Upper lobe of left lung (tissue), 6 donors: ENCODE measurements at regions not wholly inside any gene's neighbourhood (a gene's known extent, or its start where the extent isn't known, plus 50 kb on each side); places are given as distances from the start of the nearest gene placed in this dataset.

Experiments used
- ATAC-seq, 2 donors: fragments of 200-7000 bp; cut with Tn5 transposase; one replicate each; pipeline ENCODE4 v1.9.1; 2022; ENCODE audit warnings: mild to moderate bottlenecking in 2 of 2, moderate library complexity in 2 of 2; ENCODE audit not compliant: low FRiP score in 2 of 2
- DNase-seq, 2 donors: peaks; one replicate each; pipeline ENCODE4 v3.0.0-alpha.2; 2019 to 2020
- H3K27ac ChIP-seq, 4 donors: fragments of 200-600 bp; sonication (generic); one replicate each; pipeline ENCODE4 v1.5.1; 2016 to 2019
- H3K27me3 ChIP-seq, 4 donors: fragments of 200-600 bp; sonication (generic); one replicate each; pipeline ENCODE4 v1.5.1; 2017 to 2019
- H3K36me3 ChIP-seq, 4 donors: fragments of 200-600 bp; sonication (generic); one replicate each; pipeline ENCODE4 v1.5.1; 2016 to 2019
- H3K4me1 ChIP-seq, 4 donors: fragments of 200-600 bp; sonication (generic); one replicate each; pipeline ENCODE4 v1.5.1; 2018 to 2019
- H3K4me3 ChIP-seq, 4 donors: fragments of 200-600 bp; sonication (generic); one replicate each; pipeline ENCODE4 v1.5.1; 2017 to 2019; ENCODE audit warnings: mild to moderate bottlenecking in 2 of 4, moderate library complexity in 1 of 4
- H3K9me3 ChIP-seq, 4 donors: fragments of 200-600 bp; sonication (generic); one replicate each; pipeline ENCODE4 v1.5.1; 2018 to 2019
- CTCF ChIP-seq, 6 experiments: fragments of 450-650 bp in 4 of 6; fragments of 200-600 bp in 2 of 6; sonication (generic) in 2 of 6; IDR thresholded peaks; one replicate each; pipeline ENCODE4 v1.5.1; 2016 to 2019; ENCODE audit warnings: antibody characterized with exemption in 6 of 6
- EP300 ChIP-seq, 4 donors: sonication (generic); formaldehyde crosslinking; IDR thresholded peaks; one replicate each; pipeline ENCODE4 v1.5.1; 2017; ENCODE audit warnings: antibody characterized with exemption in 4 of 4, control low read depth in 2 of 4
- POLR2A ChIP-seq, 4 donors: fragments of 450-650 bp; IDR thresholded peaks; one replicate each; pipeline ENCODE4 v1.5.1; 2016 to 2017; ENCODE audit warnings: antibody characterized with exemption in 4 of 4, mild to moderate bottlenecking in 2 of 4
- POLR2AphosphoS5 ChIP-seq, 2 donors: sonication (generic); formaldehyde crosslinking; IDR thresholded peaks; one replicate each; pipeline ENCODE4 v1.5.1; 2017; ENCODE audit warnings: antibody characterized with exemption in 2 of 2
- WGBS, 2 donors: methylation state at CpG; one replicate each; pipeline ENCODE4 v1.1.5; 2017 to 2018; 5-methylcytosine and 5-hydroxymethylcytosine counted together
- donor health status: DM: no; HTN: no; CAD: no; lungs with moderate emphysema.
- donor health status: DM: no; HTN: yes; CAD: no; lungs with severe emphysema.

GRCh38 chr7:41134300-41135255 is 568.3 kb downstream of the INHBA start:
- Histone ChIP-seq H3K4me3 (no peak overlapping the region), H3K36me3 (no peaks in the 10 kb centered on the region), H3K27me3 (no peaks in the 10 kb centered on the region), H3K9me3 (no peaks in the 10 kb centered on the region), H3K27ac (no peak overlapping the region), H3K4me1 (no peaks in the 10 kb centered on the region)
- no peak for TF ChIP-seq POLR2AphosphoS5 (IDR thresholded peaks at IDR 0.05)
- no peak for TF ChIP-seq POLR2A (IDR thresholded peaks at IDR 0.05)
- no peak for TF ChIP-seq CTCF (IDR thresholded peaks at IDR 0.05)
- TF ChIP-seq EP300 (IDR thresholded peaks at IDR 0.05): no peak
- 22 to 24% methylated on average over 3 of the region's 3 CpGs for WGBS, 2 donors
- no peak for ATAC-seq
- no peak for DNase-seq

GRCh38 chr7:41133690-41134299 is 569.1 kb downstream of the INHBA start:
- Histone ChIP-seq H3K36me3 (no peaks in the 10 kb centered on the region), H3K27me3 (no peaks in the 10 kb centered on the region), H3K27ac (no peak overlapping the region), H3K9me3 (no peaks in the 10 kb centered on the region), H3K4me3 (no peak overlapping the region), H3K4me1 (no peaks in the 10 kb centered on the region)
- no peak for ATAC-seq
- TF ChIP-seq POLR2AphosphoS5 (IDR thresholded peaks at IDR 0.05) (no peak), POLR2A (IDR thresholded peaks at IDR 0.05) (no peak), CTCF (IDR thresholded peaks at IDR 0.05) (no peak), EP300 (IDR thresholded peaks at IDR 0.05) (no peak)
- DNase-seq: no peak
- WGBS, 2 donors: 69 to 77% methylated on average over 10 of the region's 10 CpGs

GRCh38 chr7:41131956-41132355 is 570.9 kb downstream of the INHBA start:
- H3K9me3 ChIP-seq: no peaks in the 10 kb centered on the region
- 67 to 68% methylated on average over 6 of the region's 6 CpGs for WGBS, 2 donors
- H3K27me3 ChIP-seq: no peaks in the 10 kb centered on the region
- TF ChIP-seq POLR2A (IDR thresholded peaks at IDR 0.05): no peak
- no peak for TF ChIP-seq EP300 (IDR thresholded peaks at IDR 0.05)
- TF ChIP-seq POLR2AphosphoS5 (IDR thresholded peaks at IDR 0.05): no peak
- TF ChIP-seq CTCF (IDR thresholded peaks at IDR 0.05): no peak
- no peak for DNase-seq
- ATAC-seq: no peak
- H3K4me3 ChIP-seq: no peak overlapping the region
- H3K36me3 ChIP-seq: no peaks in the 10 kb centered on the region
- no peak overlapping the region for H3K27ac ChIP-seq
- no peaks in the 10 kb centered on the region for H3K4me1 ChIP-seq

GRCh38 chr7:41130561-41131236 is 572.2 kb downstream of the INHBA start:
- TF ChIP-seq POLR2A (IDR thresholded peaks at IDR 0.05) (no peak), POLR2AphosphoS5 (IDR thresholded peaks at IDR 0.05) (no peak), CTCF (IDR thresholded peaks at IDR 0.05) (no peak), EP300 (IDR thresholded peaks at IDR 0.05) (no peak)
- Histone ChIP-seq H3K36me3 (no peaks in the 10 kb centered on the region), H3K4me3 (no peak overlapping the region), H3K4me1 (no peaks in the 10 kb centered on the region), H3K9me3 (no peaks in the 10 kb centered on the region), H3K27me3 (no peaks in the 10 kb centered on the region), H3K27ac (no peak overlapping the region)
- DNase-seq (no peak), ATAC-seq (no peak)
- 76 to 78% methylated on average over 10 of the region's 10 CpGs for WGBS, 2 donors
